GM18498 (cell line): ENCODE measurements at regions not wholly inside any gene's neighbourhood (a gene's known extent, or its start where the extent isn't known, plus 50 kb on each side); places are given as distances from the start of the nearest gene placed in this dataset.

Experiments used
- ATAC-seq: cut with Tn5 transposase; IDR thresholded peaks from one replicate; pipeline ENCODE4 v1.9.1; 2021; ENCODE audit warnings: mild to moderate bottlenecking, moderate library complexity; ENCODE audit not compliant: unreplicated experiment

GRCh38 chr3:102102394-102102793 lies 253.1 kb downstream of the NFKBIZ start:
- ATAC-seq = no peak

GRCh38 chr3:102104033-102104432 lies 254.7 kb downstream of the NFKBIZ start:
- no peak for ATAC-seq

DNA sequence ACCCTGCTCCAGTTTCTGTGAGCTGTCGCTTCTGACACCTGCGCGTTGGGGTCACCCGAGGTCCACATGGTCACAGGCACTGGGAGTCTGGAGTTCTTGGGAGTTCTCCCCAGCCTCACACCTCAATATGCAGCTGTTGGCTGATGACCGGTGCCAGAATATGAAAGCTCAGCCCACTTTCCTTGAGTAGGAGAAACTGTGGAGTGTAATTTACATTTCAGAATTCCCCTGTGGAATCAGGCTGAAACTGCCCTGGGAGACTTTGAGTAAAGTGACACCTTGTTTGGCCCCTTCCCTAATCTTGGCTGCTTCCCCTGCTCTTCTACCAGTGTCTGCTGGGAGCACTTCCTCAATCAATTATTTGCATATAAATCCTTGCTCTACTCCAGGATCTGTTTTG lies 255.9 kb downstream of the NFKBIZ start:
- no peak for ATAC-seq

GRCh38 chr3:102106416-102107097 lies 257.2 kb downstream of the NFKBIZ start:
- ATAC-seq = no peak

- ATAC-seq = no peak
Measured at GRCh38 chr3:102112704-102113230, 263.5 kb downstream of the NFKBIZ start.

GRCh38 chr3:102113421-102114041 lies 264.2 kb downstream of the NFKBIZ start:
- ATAC-seq = no peak

GRCh38 chr3:102114264-102114979 lies 265.1 kb downstream of the NFKBIZ start:
- ATAC-seq = no peak

DNA sequence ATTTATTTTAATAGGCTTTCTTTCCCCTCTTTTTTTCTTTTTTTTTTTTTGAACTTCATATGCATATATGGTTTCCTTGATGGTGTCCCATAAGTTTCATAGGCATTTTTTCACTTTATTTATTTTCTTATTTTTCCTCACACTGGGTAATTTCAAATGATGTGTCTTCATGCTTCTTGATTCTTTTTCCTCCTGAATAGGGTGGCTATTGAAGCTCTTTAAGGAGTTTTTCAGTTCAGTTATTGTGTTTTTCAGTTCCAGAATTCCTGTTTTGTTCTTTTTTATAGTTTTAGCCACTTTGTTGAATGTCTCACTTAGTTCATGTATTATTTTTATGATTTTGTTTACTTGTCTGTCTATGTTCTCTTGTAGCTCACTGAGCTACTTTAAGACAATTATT lies 273.2 kb downstream of the NFKBIZ start:
- no peak for ATAC-seq

GRCh38 chr3:102123590-102124190 lies 274.4 kb downstream of the NFKBIZ start:
- ATAC-seq = no peak

DNA sequence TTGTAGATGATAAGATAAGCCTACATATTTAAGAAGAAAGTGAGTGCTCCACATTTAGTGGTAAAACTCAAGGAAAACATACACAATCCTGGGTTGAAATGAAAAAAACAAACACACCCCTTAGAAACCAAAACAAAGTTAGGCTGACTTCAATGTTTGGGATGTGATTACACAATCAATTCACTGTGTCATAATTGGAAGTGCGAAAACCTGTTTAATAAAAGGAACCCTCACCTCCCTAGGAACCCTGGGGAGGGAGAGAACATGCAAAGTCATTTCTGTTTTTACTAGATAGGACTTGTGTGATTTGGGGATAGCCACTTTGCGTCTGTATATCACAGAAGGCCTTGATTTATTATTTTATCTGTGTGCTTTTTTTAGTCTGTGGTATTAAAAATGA lies 275.0 kb downstream of the NFKBIZ start:
- no peak for ATAC-seq

- ATAC-seq = no peak
Measured at GRCh38 chr3:102124704-102125103, 275.4 kb downstream of the NFKBIZ start.

- ATAC-seq = no peak
Measured at GRCh38 chr3:102125197-102125993, 276.1 kb downstream of the NFKBIZ start.

DNA sequence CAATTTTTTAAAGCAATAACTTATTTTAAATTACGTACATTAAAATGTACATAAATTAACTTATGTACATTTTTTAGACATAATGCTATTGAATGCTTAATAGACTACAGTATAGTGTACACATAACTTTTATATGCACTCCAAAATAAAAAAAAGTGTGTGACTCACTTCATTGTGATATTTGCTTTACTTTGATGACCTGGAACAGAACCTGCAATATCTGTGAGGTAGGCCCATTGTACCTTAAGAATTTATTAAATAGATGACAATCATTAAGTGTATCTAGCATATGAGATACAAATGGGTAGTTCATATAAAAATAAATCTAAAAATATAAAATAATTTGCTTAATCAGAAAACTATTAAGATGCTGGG lies 276.7 kb downstream of the NFKBIZ start:
- ATAC-seq = no peak

DNA sequence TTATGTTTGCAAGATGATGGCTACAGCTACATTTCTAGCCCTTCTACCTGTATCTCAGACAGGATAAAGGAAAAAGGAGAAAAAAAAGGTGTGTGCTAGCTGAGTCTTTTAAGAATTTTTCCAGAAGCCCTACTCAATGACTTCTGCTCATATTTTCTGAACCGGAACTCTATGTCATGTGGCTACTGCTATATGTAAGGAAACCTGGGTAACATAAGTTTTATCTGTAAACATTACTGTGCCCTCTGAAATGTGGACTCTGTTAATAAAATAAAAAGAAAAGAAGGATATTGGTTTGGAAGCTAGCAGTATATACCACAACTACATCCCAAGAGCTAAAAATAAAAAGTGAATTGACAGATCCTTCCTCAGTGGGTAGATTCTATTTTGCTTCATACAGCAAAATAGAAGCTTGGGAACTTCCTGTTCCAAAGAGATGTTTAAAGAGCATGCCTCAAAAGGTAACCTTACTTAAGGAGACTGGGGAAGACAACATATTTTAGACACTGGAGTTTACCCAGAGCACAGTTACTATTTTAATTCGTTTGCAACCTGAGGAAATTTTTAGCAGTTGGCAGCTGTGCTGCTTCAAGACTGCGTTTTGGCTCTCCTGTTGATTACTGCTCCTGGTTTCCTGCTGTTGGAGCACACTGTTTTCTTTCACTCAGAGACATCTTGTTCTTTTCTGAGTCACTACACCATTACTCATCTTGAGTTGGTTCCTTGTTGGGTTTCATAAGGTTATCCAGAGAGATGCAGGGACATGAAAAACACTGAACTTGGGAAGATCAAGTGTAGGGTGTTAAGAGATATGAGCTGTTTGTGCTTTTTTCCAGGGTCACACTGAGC lies 280.7 kb downstream of the NFKBIZ start:
- no peak for ATAC-seq

GRCh38 chr3:102132370-102132769 lies 283.1 kb downstream of the NFKBIZ start:
- no peak for ATAC-seq

DNA sequence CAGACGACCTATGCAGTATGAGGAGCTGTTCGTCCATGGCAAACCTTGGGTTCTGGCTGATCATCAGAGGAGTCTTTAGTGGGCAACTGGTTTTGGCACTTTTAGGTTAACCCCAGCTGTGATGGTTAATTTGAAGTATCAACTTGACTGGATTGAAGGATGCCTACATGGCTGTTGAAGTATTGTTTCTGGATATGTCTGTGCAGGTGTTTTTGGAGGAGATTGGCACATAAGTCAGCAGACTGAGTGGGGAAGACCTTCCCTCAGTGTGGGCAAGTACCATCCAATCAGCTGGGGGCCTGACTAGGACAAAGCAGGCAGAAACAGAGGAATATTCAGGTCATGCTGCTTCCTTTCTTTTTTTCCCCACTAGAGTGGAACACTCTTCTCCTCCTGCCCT lies 284.1 kb downstream of the NFKBIZ start:
- no peak for ATAC-seq

DNA sequence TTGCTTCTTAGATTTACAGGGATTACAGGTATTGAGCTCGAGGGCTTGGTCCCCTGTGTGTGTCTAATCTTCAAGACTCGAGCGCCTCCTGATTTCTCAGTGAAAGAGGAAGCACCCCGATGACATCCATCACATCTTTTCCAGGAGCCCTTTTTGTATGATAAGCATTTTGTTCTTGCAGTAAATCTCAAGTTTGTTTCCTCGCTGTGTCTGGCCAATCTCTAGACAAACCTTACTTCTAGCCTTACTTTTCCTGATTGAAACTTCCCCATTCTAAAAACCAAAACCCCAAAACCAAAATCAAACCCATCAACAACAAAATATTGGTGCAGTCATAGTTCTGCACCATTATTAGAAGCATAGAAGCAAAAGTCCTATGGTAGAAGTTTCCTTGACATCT lies 286.0 kb downstream of the NFKBIZ start:
- ATAC-seq = no peak

- no peak for ATAC-seq
Measured at GRCh38 chr3:102136183-102136582, 286.9 kb downstream of the NFKBIZ start.

DNA sequence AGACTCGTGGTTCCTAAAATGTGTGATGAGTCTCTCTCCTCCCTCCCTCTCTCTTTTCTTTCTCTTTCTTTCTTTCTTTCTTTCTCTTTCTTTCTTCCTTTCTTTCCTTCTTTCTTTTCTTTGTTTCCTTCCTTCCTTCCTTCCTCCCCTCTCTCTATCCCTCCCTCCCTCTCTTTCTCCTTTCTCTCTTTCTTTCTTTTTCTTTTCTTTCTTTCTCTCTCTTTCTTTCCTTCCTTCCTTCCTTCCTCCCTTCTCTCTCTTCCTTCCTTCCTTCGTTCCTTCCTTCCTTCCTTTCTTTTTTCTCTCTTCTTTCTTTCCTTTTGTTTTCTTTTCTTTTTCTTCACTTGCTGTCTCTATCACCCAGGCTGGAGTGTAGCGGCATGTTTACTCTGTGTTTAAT lies 290.8 kb downstream of the NFKBIZ start:
- no peak for ATAC-seq
